Activated naive CD4-positive, alpha-beta T cell treated with Interleukin-2 at 50 U/mL for 16 hours (primary cell): ENCODE measurements at regions not wholly inside any gene's neighbourhood (a gene's known extent, or its start where the extent isn't known, plus 50 kb on each side); places are given as distances from the start of the nearest gene placed in this dataset.

Source experiments
- DNase-seq: peaks from one replicate; pipeline ENCODE4 v3.0.0-alpha.2; 2020

GRCh38 chr6:22078802-22079545, 217.9 kb downstream of the PRL start:
- no peak for DNase-seq

GRCh38 chr6:22079783-22080182, 217.1 kb downstream of the PRL start:
- no peak for DNase-seq

GRCh38 chr6:22081709-22082108, 215.1 kb downstream of the PRL start:
- DNase-seq = no peak

- DNase-seq = no peak
Measured at GRCh38 chr6:22082218-22082617, 214.6 kb downstream of the PRL start.

- no peak for DNase-seq
Measured at GRCh38 chr6:22083119-22083518, 213.7 kb downstream of the PRL start.

- DNase-seq = no peak
Measured at GRCh38 chr6:22087960-22088706, 208.7 kb downstream of the PRL start.

GRCh38 chr6:22091424-22091948, 205.3 kb downstream of the PRL start:
- no peak for DNase-seq

- DNase-seq = no peak
Measured at GRCh38 chr6:22095836-22096235, 201.0 kb downstream of the PRL start.

- DNase-seq = no peak
Measured at GRCh38 chr6:22098601-22099031, 198.2 kb downstream of the PRL start.

GRCh38 chr6:22099231-22099630, 197.6 kb downstream of the PRL start:
- no peak for DNase-seq

- no peak for DNase-seq
Measured at GRCh38 chr6:22099923-22100322, 196.9 kb downstream of the PRL start.

- no peak for DNase-seq
Measured at GRCh38 chr6:22101163-22101562, 195.7 kb downstream of the PRL start.

- DNase-seq = no peak
Measured at GRCh38 chr6:22102671-22103070, 194.2 kb downstream of the PRL start.

- no peak for DNase-seq
Measured at GRCh38 chr6:22106451-22106850, 190.4 kb downstream of the PRL start.

- no peak for DNase-seq
Measured at GRCh38 chr6:22106961-22107360, 189.9 kb downstream of the PRL start.

GRCh38 chr6:22108199-22108598, 188.6 kb downstream of the PRL start:
- DNase-seq = no peak

GRCh38 chr6:22110061-22110460, 186.8 kb downstream of the PRL start:
- no peak for DNase-seq

GRCh38 chr6:22112461-22112860, 184.4 kb downstream of the PRL start:
- no peak for DNase-seq

GRCh38 chr6:22113026-22113766, 183.6 kb downstream of the PRL start:
- no peak for DNase-seq

GRCh38 chr6:22115559-22115958, 181.3 kb downstream of the PRL start:
- no peak for DNase-seq

GRCh38 chr6:22117631-22118030, 179.2 kb downstream of the PRL start:
- no peak for DNase-seq

- no peak for DNase-seq
Measured at GRCh38 chr6:22119500-22119899, 177.3 kb downstream of the PRL start.

GRCh38 chr6:22124756-22125155, 172.1 kb downstream of the PRL start:
- DNase-seq = no peak

- no peak for DNase-seq
Measured at GRCh38 chr6:22126910-22127309, 169.9 kb downstream of the PRL start.
